ENCODE measurements at regions not wholly inside any gene's neighbourhood (a gene's known extent, or its start where the extent isn't known, plus 50 kb on each side); places are given as distances from the start of the nearest gene placed in this dataset.

DNA sequence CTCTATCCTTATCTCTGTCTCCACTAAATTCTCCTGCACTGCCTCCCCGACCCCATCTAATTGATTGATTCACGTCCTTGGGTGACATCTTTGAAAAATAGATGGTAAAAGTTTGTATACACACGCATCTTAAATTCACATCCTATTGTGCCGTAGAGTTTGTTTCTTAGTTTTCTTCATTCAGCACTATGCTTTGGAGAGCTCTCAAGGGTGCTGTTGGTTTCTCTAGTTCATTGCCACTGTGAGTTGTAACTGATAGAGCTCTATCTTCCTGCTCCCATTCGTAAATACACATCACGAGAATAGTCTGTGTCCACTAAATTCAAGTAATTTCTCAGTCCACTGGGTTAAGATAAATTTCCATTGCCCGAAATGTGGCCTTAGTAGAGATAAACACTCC is 1537.4 kb downstream of the AACS start:
- H3K56ac ChIP-seq (ENCODE audit: insufficient read length, low read depth, low read length), result no peak overlapping the region
- H3K4me1 ChIP-seq (ENCODE audit: insufficient read depth, low read length), result no peaks in the 10 kb centered on the region
- no peak overlapping the region for H2BK15ac ChIP-seq (ENCODE audit: low read depth, low read length)
- Mint-ChIP-seq H3K27me3 (ENCODE audit: low read depth) (no peaks in the 10 kb centered on the region), H3K4me1 (no peaks in the 10 kb centered on the region), H3K4me3 (no peak overlapping the region), H3K9me3 (no peaks in the 10 kb centered on the region; a peak in 1 of 5 replicates), H3K27ac (no peak overlapping the region), H3K36me3 (ENCODE audit: insufficient read depth in 1 of 3, low read depth in 3 of 3) (no peaks in the 10 kb centered on the region)
- no peaks in the 10 kb centered on the region for H3K27me3 ChIP-seq (ENCODE audit: insufficient read depth, low read length)
- no peak overlapping the region for H2BK12ac ChIP-seq (ENCODE audit: insufficient read length, low read depth, low read length)
- no peak overlapping the region for H3K14ac ChIP-seq (ENCODE audit: insufficient read depth, low read length)
- no peak for DNase-seq
- no peak overlapping the region for H2BK20ac ChIP-seq (ENCODE audit: low read depth, low read length, poor library complexity, severe bottlenecking)
- no peak overlapping the region for H3K9ac ChIP-seq (ENCODE audit: extremely low read depth, insufficient read length, low read length)
- no peak overlapping the region for H3K4ac ChIP-seq (ENCODE audit: low read depth, low read length)
- H4K91ac ChIP-seq (ENCODE audit: insufficient read length, low read depth, low read length), result no peak overlapping the region
- H4K8ac ChIP-seq (replicated peaks; ENCODE audit: insufficient read length, low read depth, low read length), result no peak overlapping the region
- no peaks in the 10 kb centered on the region for H4K20me1 ChIP-seq (ENCODE audit: control insufficient read depth, insufficient read depth, insufficient read length)
- H3K18ac ChIP-seq (ENCODE audit: insufficient read length, low read depth, low read length), result no peak overlapping the region
- WGBS (ENCODE audit: extremely low coverage, insufficient read length, low lambda C conversion rate), result no CpG with 5 or more reads among the region's 7 CpGs
- no peaks in the 10 kb centered on the region for H3K79me2 ChIP-seq (ENCODE audit: insufficient read depth, low read length)
- no peak overlapping the region for H2AK5ac ChIP-seq (ENCODE audit: insufficient read length, low read length)
- no peaks in the 10 kb centered on the region for H3K79me1 ChIP-seq (ENCODE audit: insufficient read depth, low read depth, low read length, poor library complexity, severe bottlenecking)
- H2BK120ac ChIP-seq (ENCODE audit: low read depth, low read length, poor library complexity, severe bottlenecking), result no peak overlapping the region
- H3K23me2 ChIP-seq (ENCODE audit: insufficient read length, low read depth, low read length, poor library complexity, severe bottlenecking), result no peaks in the 10 kb centered on the region
- no peaks in the 10 kb centered on the region for H3K9me3 ChIP-seq (ENCODE audit: control insufficient read depth, low read depth, low read length)
- no peak overlapping the region for H3T11ph ChIP-seq (ENCODE audit: low read length)
- TF ChIP-seq, protein P1, sequence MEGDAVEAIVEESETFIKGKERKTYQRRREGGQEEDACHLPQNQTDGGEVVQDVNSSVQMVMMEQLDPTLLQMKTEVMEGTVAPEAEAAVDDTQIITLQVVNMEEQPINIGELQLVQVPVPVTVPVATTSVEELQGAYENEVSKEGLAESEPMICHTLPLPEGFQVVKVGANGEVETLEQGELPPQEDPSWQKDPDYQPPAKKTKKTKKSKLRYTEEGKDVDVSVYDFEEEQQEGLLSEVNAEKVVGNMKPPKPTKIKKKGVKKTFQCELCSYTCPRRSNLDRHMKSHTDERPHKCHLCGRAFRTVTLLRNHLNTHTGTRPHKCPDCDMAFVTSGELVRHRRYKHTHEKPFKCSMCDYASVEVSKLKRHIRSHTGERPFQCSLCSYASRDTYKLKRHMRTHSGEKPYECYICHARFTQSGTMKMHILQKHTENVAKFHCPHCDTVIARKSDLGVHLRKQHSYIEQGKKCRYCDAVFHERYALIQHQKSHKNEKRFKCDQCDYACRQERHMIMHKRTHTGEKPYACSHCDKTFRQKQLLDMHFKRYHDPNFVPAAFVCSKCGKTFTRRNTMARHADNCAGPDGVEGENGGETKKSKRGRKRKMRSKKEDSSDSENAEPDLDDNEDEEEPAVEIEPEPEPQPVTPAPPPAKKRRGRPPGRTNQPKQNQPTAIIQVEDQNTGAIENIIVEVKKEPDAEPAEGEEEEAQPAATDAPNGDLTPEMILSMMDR (conservative IDR thresholded peaks at IDR 0.05), result no peak
- H4K5ac ChIP-seq (ENCODE audit: insufficient read length, low read depth, low read length), result no peak overlapping the region
- no peak overlapping the region for H3K4me2 ChIP-seq (ENCODE audit: insufficient read depth, insufficient read length, low read length)
- H3K27ac ChIP-seq (ENCODE audit: insufficient read length, low read depth, low read length), result no peak overlapping the region
- H2AFZ ChIP-seq (ENCODE audit: low read length), result no peak overlapping the region
- no peak overlapping the region for H2BK5ac ChIP-seq (ENCODE audit: insufficient read length, low read length)
- H3K23ac ChIP-seq (ENCODE audit: insufficient read length, low read depth, low read length), result no peak overlapping the region

Measured in H9 (cell line).